GM10266 (cell line): ENCODE measurements at regions not wholly inside any gene's neighbourhood (a gene's known extent, or its start where the extent isn't known, plus 50 kb on each side); places are given as distances from the start of the nearest gene placed in this dataset.

ENCODE experiments used
- DNase-seq: peaks from one replicate; pipeline ENCODE4 v3.0.0; 2012; ENCODE audit errors: extremely low spot score
- TF ChIP-seq, protein P1 (sequence below): IDR thresholded peaks from 2 replicates; pipeline ENCODE4 v1.5.1; 2012; ENCODE audit warnings: mild to moderate bottlenecking, low read depth; ENCODE audit not compliant: control insufficient read depth, insufficient read depth; ENCODE audit errors: missing control alignments

GRCh38 chr4:148946271-148946670 lies 504.1 kb upstream of the NR3C2 start:
- TF ChIP-seq, protein P1, sequence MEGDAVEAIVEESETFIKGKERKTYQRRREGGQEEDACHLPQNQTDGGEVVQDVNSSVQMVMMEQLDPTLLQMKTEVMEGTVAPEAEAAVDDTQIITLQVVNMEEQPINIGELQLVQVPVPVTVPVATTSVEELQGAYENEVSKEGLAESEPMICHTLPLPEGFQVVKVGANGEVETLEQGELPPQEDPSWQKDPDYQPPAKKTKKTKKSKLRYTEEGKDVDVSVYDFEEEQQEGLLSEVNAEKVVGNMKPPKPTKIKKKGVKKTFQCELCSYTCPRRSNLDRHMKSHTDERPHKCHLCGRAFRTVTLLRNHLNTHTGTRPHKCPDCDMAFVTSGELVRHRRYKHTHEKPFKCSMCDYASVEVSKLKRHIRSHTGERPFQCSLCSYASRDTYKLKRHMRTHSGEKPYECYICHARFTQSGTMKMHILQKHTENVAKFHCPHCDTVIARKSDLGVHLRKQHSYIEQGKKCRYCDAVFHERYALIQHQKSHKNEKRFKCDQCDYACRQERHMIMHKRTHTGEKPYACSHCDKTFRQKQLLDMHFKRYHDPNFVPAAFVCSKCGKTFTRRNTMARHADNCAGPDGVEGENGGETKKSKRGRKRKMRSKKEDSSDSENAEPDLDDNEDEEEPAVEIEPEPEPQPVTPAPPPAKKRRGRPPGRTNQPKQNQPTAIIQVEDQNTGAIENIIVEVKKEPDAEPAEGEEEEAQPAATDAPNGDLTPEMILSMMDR = no peak
- no peak for DNase-seq

GRCh38 chr4:148944839-148945219 lies 502.6 kb upstream of the NR3C2 start:
- DNase-seq = no peak

DNA sequence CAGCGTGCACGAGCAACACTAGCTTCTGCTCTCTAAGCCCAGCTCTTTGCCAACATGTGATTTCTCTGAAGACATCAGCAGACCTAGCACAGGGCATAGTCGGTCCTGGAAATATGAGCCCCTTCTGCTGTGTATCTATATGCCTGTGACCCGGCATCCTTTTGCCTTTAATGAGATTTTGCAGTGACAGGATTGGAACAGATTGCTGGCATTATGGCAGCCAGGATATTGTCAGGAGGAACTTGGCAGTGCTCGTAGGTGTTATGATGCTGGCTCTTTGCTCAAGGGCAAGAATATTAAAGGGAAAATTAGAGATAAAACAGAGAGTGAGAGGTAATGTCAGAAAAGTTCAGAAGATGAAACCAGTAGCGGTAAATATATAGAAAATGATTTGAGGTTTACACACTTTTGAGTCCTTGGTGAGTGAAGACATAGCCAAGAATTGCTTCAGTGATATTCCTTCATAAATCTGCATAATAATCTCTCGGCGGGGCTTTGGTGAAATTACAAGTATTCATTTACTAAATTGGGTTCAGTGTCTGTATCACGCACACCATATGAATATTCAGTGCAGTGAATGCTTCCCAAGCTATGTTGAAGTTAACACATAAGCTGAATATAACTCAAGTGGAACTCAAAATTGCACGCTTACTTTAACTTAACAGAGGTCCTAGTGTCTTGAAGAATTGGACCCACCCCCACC lies 502.1 kb upstream of the NR3C2 start:
- DNase-seq = no peak
- TF ChIP-seq, protein P1 = no peak

More at GRCh38 chr4:148944839-148945219, 502.6 kb upstream of the NR3C2 start:
- TF ChIP-seq, protein P1 = no peak

- no peak for DNase-seq
- TF ChIP-seq, protein P1 = no peak
Measured at GRCh38 chr4:148934926-148935578, 492.8 kb upstream of the NR3C2 start.

DNA sequence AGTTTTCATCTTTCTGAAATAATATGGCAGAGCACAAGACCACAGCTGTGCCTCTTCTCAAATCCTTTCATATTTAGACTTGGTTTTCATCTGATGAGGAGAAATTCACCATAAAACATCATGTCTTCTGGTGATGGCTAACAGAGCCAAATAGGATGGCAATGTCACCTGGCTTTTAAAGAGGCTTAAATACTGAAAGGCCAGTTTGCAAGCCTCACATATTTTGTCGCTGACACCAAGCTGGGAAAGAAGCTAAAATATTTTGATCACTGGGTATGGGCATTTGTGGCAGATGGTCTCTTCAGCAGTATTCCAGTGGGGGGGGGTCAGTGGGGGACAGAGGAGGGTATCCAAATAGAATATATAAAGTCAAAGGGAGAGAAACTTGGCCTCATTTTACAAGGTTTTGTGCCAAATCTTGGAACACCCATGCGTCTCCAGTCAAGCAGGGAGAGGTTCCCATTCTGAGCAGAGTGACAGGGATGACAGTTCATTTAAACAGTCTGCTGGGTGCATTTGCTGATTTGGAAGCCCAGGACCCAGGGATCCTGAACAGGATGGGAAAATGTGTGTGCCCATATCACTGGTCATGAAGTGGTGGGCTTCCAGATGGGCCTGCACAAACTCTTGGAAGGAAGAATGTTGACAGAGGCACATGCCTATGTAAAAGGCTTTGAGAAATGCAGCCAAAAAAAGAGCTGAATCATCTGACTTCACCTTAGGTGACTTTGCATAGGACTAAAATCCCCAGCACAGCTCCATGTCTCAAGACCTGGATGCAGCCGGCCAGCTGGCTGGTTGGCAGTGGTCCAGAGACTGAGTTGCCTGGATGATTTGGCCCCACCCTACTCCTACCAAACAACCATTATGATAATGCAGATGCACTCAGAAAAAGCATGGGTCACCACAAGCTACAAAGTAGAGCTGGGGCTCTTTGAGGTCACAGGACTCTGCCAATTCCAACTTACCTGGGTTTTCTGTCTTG lies 484.4 kb upstream of the NR3C2 start:
- TF ChIP-seq, protein P1 = no peak
- no peak for DNase-seq

- TF ChIP-seq, protein P1 = no peak
- DNase-seq = no peak
Measured at GRCh38 chr4:148923881-148924280, 481.7 kb upstream of the NR3C2 start.

DNA sequence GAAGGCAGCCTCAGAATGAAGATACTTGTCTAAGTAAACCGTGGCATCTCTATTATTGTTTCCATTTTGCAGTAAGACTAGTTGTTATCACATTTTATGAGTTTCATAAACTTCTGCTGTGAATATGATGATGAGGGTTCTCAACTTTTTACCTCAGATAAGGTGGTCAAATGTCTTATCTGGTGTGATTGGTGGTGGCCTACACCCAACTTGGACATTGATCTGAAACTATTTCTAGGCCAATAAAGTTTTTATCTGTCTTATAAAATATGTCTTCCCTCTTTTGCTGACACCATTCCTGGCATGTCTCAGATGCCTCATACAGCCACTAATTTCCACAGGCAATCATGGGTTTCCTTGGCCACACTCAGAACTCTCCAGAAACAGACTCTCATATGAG lies 480.3 kb upstream of the NR3C2 start:
- no peak for DNase-seq
- TF ChIP-seq, protein P1 = no peak
